ENCODE measurements at regions not wholly inside any gene's neighbourhood (a gene's known extent, or its start where the extent isn't known, plus 50 kb on each side); places are given as distances from the start of the nearest gene placed in this dataset.

DNA sequence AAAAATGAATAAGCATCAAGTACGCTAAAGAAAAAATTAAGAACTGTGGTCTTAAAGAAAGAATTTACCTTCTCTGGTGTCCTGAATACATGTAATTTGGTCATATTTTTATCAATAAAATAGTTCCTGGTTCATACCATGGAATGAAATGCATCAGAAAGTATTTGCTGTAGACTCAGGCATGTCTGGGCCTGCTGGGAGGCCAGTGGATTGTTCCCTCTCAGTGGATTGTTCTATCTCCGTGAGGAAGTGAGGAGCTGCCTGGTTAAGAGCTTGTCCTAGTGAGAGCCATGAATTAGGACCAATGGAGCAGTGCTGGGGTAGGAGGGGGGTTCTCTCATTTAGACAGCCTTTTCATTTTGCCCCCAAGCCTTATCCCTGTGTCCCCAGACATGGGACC, 211.7 kb upstream of the HABP2 start:
- no peaks in the 10 kb centered on the region for H3K4me1 ChIP-seq (ENCODE audit: insufficient read depth, low read length, poor library complexity, severe bottlenecking)
- no peaks in the 10 kb centered on the region for H3K79me2 ChIP-seq (ENCODE audit: insufficient read depth, low read depth, low read length)
- no peaks in the 10 kb centered on the region for H3K9me2 ChIP-seq (ENCODE audit: insufficient read depth, low read length)
- H2AFZ ChIP-seq (ENCODE audit: low read length): no peak overlapping the region
- TF ChIP-seq, protein P1, sequence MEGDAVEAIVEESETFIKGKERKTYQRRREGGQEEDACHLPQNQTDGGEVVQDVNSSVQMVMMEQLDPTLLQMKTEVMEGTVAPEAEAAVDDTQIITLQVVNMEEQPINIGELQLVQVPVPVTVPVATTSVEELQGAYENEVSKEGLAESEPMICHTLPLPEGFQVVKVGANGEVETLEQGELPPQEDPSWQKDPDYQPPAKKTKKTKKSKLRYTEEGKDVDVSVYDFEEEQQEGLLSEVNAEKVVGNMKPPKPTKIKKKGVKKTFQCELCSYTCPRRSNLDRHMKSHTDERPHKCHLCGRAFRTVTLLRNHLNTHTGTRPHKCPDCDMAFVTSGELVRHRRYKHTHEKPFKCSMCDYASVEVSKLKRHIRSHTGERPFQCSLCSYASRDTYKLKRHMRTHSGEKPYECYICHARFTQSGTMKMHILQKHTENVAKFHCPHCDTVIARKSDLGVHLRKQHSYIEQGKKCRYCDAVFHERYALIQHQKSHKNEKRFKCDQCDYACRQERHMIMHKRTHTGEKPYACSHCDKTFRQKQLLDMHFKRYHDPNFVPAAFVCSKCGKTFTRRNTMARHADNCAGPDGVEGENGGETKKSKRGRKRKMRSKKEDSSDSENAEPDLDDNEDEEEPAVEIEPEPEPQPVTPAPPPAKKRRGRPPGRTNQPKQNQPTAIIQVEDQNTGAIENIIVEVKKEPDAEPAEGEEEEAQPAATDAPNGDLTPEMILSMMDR (conservative IDR thresholded peaks at IDR 0.05; ENCODE audit: low read length): no peak
- no peak for TF ChIP-seq EZH2phosphoT487 (IDR thresholded peaks at IDR 0.05; ENCODE audit: borderline replicate concordance, low read depth, low read length)
- POLR2A ChIA-PET: no interaction called here
- no peaks in the 10 kb centered on the region for H3K36me3 ChIP-seq (ENCODE audit: insufficient read depth, low read length)
- no peak overlapping the region for H3K4me3 ChIP-seq (ENCODE audit: low read depth, low read length, poor library complexity, severe bottlenecking)
- no TSS peak for BruUV-seq (replicated peaks)
- no peaks in the 10 kb centered on the region for H4K20me1 ChIP-seq (ENCODE audit: insufficient read depth, low read length)
- H3K4me2 ChIP-seq (ENCODE audit: low read length): no peak overlapping the region
- CTCF ChIA-PET (ENCODE audit: unreplicated experiment): no interaction called here
- no peaks in the 10 kb centered on the region for H3K9me3 ChIP-seq (ENCODE audit: low read length)
- no peak overlapping the region for H3K27ac ChIP-seq (ENCODE audit: low read depth, low read length, poor library complexity, severe bottlenecking)
- DNase-seq (ENCODE audit: low spot score): no peak
- intact Hi-C loops (cut with micrococcal nuclease; ENCODE audit: unreplicated experiment): no loop called here

DNA sequence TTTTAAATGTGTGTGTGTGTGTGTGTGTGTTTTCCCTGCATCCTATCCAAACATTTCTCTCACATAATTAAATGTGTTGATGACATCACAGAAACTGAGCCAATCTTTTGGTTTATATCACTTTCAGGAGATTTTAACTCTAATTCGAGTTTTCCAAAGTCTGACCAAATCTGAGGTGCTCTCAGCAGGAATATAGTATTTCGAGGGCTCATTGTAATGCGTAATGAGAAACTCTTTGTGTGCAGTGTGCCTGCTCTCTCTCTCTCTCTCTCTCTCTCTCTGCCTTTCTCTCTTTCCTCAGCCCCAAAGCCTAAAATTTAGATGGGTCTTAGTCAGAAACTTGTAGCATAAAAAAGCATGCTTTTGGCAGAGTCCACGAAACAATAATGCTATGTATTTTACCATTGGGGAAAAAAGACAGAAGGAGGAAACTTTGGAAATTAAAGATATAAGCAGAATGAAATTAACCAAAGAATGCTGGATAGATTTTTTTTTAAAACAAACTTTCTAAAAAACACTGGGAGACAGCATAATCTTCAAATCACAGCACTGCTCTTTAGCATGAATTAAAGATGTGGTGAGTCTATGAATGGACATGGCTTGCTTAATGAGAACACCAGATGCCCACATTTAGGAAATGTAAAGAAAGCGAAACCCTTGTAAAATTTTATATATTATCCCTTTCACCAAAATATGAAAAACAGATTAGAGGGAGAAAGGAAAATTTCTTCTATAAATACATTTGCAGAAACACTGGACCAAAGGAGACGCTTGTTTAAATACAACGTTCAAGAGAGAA, 206.8 kb upstream of the HABP2 start:
- H2AFZ ChIP-seq (ENCODE audit: low read length): no peak overlapping the region
- H3K4me2 ChIP-seq (ENCODE audit: low read length): no peak overlapping the region
- no peaks in the 10 kb centered on the region for H4K20me1 ChIP-seq (ENCODE audit: insufficient read depth, low read length)
- DNase-seq (ENCODE audit: low spot score): no peak
- no peaks in the 10 kb centered on the region for H3K9me2 ChIP-seq (ENCODE audit: insufficient read depth, low read length)
- no TSS peak for BruUV-seq (replicated peaks)
- no peak overlapping the region for H3K4me3 ChIP-seq (ENCODE audit: low read depth, low read length, poor library complexity, severe bottlenecking)
- CTCF ChIA-PET (ENCODE audit: unreplicated experiment): no interaction called here
- no peak for TF ChIP-seq EZH2phosphoT487 (IDR thresholded peaks at IDR 0.05; ENCODE audit: borderline replicate concordance, low read depth, low read length)
- TF ChIP-seq, protein P1 (conservative IDR thresholded peaks at IDR 0.05; ENCODE audit: low read length): no peak
- POLR2A ChIA-PET: interaction anchor here (0.6 kb wide), 1 partner anchor 1226 kb away, joined by 3 read pairs; no protein-coding TSS in a partner anchor
- no peaks in the 10 kb centered on the region for H3K79me2 ChIP-seq (ENCODE audit: insufficient read depth, low read depth, low read length)
- H3K4me1 ChIP-seq (ENCODE audit: insufficient read depth, low read length, poor library complexity, severe bottlenecking): no peaks in the 10 kb centered on the region
- H3K9me3 ChIP-seq (ENCODE audit: low read length): no peaks in the 10 kb centered on the region
- intact Hi-C loops (cut with micrococcal nuclease; ENCODE audit: unreplicated experiment): no loop called here
- H3K36me3 ChIP-seq (ENCODE audit: insufficient read depth, low read length): no peaks in the 10 kb centered on the region
- no peak overlapping the region for H3K27ac ChIP-seq (ENCODE audit: low read depth, low read length, poor library complexity, severe bottlenecking)

DNA sequence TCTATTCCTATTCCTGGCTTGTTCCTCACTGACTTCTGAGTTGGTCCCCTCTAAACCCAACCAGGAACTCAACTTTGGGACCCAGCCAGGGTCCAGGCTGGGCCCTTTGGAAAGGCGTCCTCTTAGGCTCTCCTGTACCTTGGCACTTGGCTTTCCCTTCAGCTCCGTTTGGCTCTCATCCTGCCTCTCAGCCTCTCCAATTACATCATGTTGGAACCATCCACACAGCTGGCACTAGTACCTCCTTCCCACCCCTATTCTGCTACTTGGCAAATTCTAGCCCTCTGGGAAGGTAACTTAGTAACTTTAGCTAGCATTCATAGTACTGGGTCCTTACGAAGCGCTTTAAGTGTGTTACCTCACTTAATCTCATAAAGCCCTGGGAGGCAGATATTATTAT, 205.3 kb upstream of the HABP2 start:
- no peak for DNase-seq (ENCODE audit: low spot score)
- Histone ChIP-seq H3K4me3 (ENCODE audit: low read depth, low read length, poor library complexity, severe bottlenecking) (no peak overlapping the region), H3K4me1 (ENCODE audit: insufficient read depth, low read length, poor library complexity, severe bottlenecking) (no peaks in the 10 kb centered on the region), H3K27ac (ENCODE audit: low read depth, low read length, poor library complexity, severe bottlenecking) (no peak overlapping the region), H3K9me3 (ENCODE audit: low read length) (no peaks in the 10 kb centered on the region), H4K20me1 (ENCODE audit: insufficient read depth, low read length) (no peaks in the 10 kb centered on the region), H2AFZ (ENCODE audit: low read length) (no peak overlapping the region), H3K36me3 (ENCODE audit: insufficient read depth, low read length) (no peaks in the 10 kb centered on the region), H3K4me2 (ENCODE audit: low read length) (no peak overlapping the region), H3K79me2 (ENCODE audit: insufficient read depth, low read depth, low read length) (no peaks in the 10 kb centered on the region), H3K9me2 (ENCODE audit: insufficient read depth, low read length) (no peaks in the 10 kb centered on the region)
- no TSS peak for BruUV-seq (replicated peaks)
- CTCF ChIA-PET (ENCODE audit: unreplicated experiment): no interaction called here
- intact Hi-C loops (cut with micrococcal nuclease; ENCODE audit: unreplicated experiment): no loop called here
- POLR2A ChIA-PET: no interaction called here
- TF ChIP-seq, protein P1 (conservative IDR thresholded peaks at IDR 0.05; ENCODE audit: low read length): no peak
- no peak for TF ChIP-seq EZH2phosphoT487 (IDR thresholded peaks at IDR 0.05; ENCODE audit: borderline replicate concordance, low read depth, low read length)
